Uterus (tissue), 3 donors: ENCODE measurements at regions not wholly inside any gene's neighbourhood (a gene's known extent, or its start where the extent isn't known, plus 50 kb on each side); places are given as distances from the start of the nearest gene placed in this dataset.
"Not testable (repeated sequence)": the region's sequence is repeated elsewhere in the genome, so short reads cannot be mapped to it uniquely, and the experiment has no call there.

Experiments used
- DNase-seq, 2 donors: peaks; one replicate each; pipeline ENCODE4 v3.0.0-alpha.2; 2019 to 2020
- H3K27ac ChIP-seq, 2 donors: fragments of 200-600 bp; sonication (generic); 1 replicate in 1 of 2; 2 replicates in 1 of 2; pipeline ENCODE4 v1.5.1; 2016 to 2018
- H3K27me3 ChIP-seq, 2 donors: fragments of 200-600 bp; sonication (generic); one replicate each; pipeline ENCODE4 v1.5.1; 2018 to 2019; ENCODE audit warnings: control low read depth in 1 of 2
- H3K36me3 ChIP-seq, 2 donors: fragments of 200-600 bp; sonication (generic); one replicate each; pipeline ENCODE4 v1.5.1; 2019; ENCODE audit warnings: control low read depth in 1 of 2
- H3K4me1 ChIP-seq, 2 donors: fragments of 200-600 bp; sonication (generic); one replicate each; pipeline ENCODE4 v1.5.1; 2018 to 2019; ENCODE audit warnings: control low read depth in 1 of 2
- H3K4me3 ChIP-seq, 2 donors: fragments of 200-600 bp; sonication (generic); 1 replicate in 1 of 2; 2 replicates in 1 of 2; pipeline ENCODE4 v1.5.1; 2018 to 2019; ENCODE audit warnings: mild to moderate bottlenecking in 1 of 2
- H3K9me3 ChIP-seq, 2 donors: fragments of 200-600 bp; sonication (generic); one replicate each; pipeline ENCODE4 v1.5.1; 2019; ENCODE audit warnings: control low read depth in 1 of 2
- CTCF ChIP-seq, 4 experiments: fragments of 200-600 bp in 2 of 4; fragments of 450-650 bp in 2 of 4; sonication (generic) in 2 of 4; IDR thresholded peaks; one replicate each; pipeline ENCODE4 v1.5.1; 2016 to 2019; ENCODE audit warnings: antibody characterized with exemption in 4 of 4, mild to moderate bottlenecking in 2 of 4, moderate library complexity in 1 of 4
- POLR2A ChIP-seq, 2 donors: fragments of 450-650 bp; IDR thresholded peaks; one replicate each; pipeline ENCODE4 v1.6.1; 2016; ENCODE audit warnings: antibody characterized with exemption in 2 of 2, mild to moderate bottlenecking in 1 of 2, moderate library complexity in 1 of 2
- intact Hi-C: fragments of 100-400 bp; cut with DNase I; formaldehyde crosslinking; loops from one replicate; pipeline ENCODE4 v1.15.1; 2023; ENCODE audit warnings: low total_unique reads
- donor health status: DM: yes; HTN: yes; CAD: no.

- Histone ChIP-seq H3K36me3 (no peaks in the 10 kb centered on the region), H3K4me1 (no peaks in the 10 kb centered on the region), H3K27me3 (no peaks in the 10 kb centered on the region), H3K4me3 (no peak overlapping the region), H3K9me3 (no peaks in the 10 kb centered on the region), H3K27ac (no peak overlapping the region)
- intact Hi-C loops = no loop called here
- TF ChIP-seq POLR2A (IDR thresholded peaks at IDR 0.05) = no peak
- no peak for TF ChIP-seq CTCF (IDR thresholded peaks at IDR 0.05)
- DNase-seq = no peak
These were observed 95.7 kb downstream of the CDC42EP3 start for GRCh38 chr2:37575780-37576179.

- DNase-seq, H3K27me3 ChIP-seq, H3K27ac ChIP-seq, intact Hi-C loops, H3K9me3 ChIP-seq, H3K4me1 ChIP-seq, H3K4me3 ChIP-seq, H3K36me3 ChIP-seq: not testable (repeated sequence)
These were observed 95.2 kb downstream of the CDC42EP3 start for GRCh38 chr2:37576194-37576593.

GRCh38 chr2:37576831-37577230 is 94.6 kb downstream of the CDC42EP3 start:
- H3K9me3 ChIP-seq = no peaks in the 10 kb centered on the region
- no peak for TF ChIP-seq CTCF (IDR thresholded peaks at IDR 0.05)
- no peak for TF ChIP-seq POLR2A (IDR thresholded peaks at IDR 0.05)
- no peak overlapping the region for H3K4me3 ChIP-seq
- H3K4me1 ChIP-seq = no peaks in the 10 kb centered on the region
- no peaks in the 10 kb centered on the region for H3K36me3 ChIP-seq
- H3K27ac ChIP-seq = no peak overlapping the region
- no peaks in the 10 kb centered on the region for H3K27me3 ChIP-seq
- intact Hi-C loops = no loop called here
- DNase-seq = no peak

- TF ChIP-seq CTCF (IDR thresholded peaks at IDR 0.05) (no peak), POLR2A (IDR thresholded peaks at IDR 0.05) (no peak)
- no peak for DNase-seq
- Histone ChIP-seq H3K4me1 (no peaks in the 10 kb centered on the region), H3K9me3 (no peaks in the 10 kb centered on the region), H3K4me3 (no peak overlapping the region), H3K27me3 (no peaks in the 10 kb centered on the region), H3K36me3 (no peaks in the 10 kb centered on the region), H3K27ac (no peak overlapping the region)
- intact Hi-C loops = no loop called here
These were observed 92.2 kb downstream of the CDC42EP3 start for GRCh38 chr2:37579192-37579713.

GRCh38 chr2:37579949-37580348 is 91.5 kb downstream of the CDC42EP3 start:
- H3K9me3 ChIP-seq, DNase-seq, H3K4me3 ChIP-seq, H3K4me1 ChIP-seq, H3K27me3 ChIP-seq, intact Hi-C loops, H3K36me3 ChIP-seq, H3K27ac ChIP-seq: not testable (repeated sequence)

GRCh38 chr2:37581433-37581832 is 90.0 kb downstream of the CDC42EP3 start:
- TF ChIP-seq CTCF (IDR thresholded peaks at IDR 0.05) (no peak), POLR2A (IDR thresholded peaks at IDR 0.05) (no peak)
- DNase-seq = no peak
- H3K27me3 ChIP-seq = no peaks in the 10 kb centered on the region
- peaks cover 7 to 9% of the 10 kb centered on the region in 2 donors for H3K4me1 ChIP-seq
- intact Hi-C loops = no loop called here
- no peaks in the 10 kb centered on the region for H3K36me3 ChIP-seq
- no peak overlapping the region for H3K27ac ChIP-seq
- H3K9me3 ChIP-seq = no peaks in the 10 kb centered on the region
- no peak overlapping the region for H3K4me3 ChIP-seq
